ENCODE measurements at regions not wholly inside any gene's neighbourhood (a gene's known extent, or its start where the extent isn't known, plus 50 kb on each side); places are given as distances from the start of the nearest gene placed in this dataset.

DNA sequence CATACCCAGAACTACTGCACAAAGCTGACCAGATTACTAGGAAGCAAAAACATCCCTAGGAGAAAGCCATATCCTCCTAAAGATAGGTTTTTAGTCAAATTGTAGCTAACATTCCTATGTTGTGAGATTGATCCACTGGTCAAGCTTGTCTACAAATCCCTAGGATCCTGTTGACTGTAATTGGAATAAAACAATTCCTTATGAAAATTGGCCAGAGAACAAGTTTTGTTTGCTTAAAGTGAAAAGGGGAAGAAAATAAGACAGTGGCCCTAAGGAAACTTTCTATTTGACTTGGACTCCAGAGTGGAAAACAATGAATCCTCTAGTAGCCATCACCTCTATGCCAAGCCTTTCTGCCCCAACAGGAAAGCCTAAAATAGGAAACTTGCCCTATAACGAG is 645.2 kb upstream of the USP24 start:
- TF ChIP-seq ZBTB7A (IDR thresholded peaks at IDR 0.05; ENCODE audit: low read depth) (no peak), EGR1 (IDR thresholded peaks at IDR 0.05) (no peak), TEAD4 (IDR thresholded peaks at IDR 0.05) (no peak), YY1 (IDR thresholded peaks at IDR 0.05; ENCODE audit: low read depth) (no peak), TCF12 (IDR thresholded peaks at IDR 0.05; ENCODE audit: low read depth) (no peak), CEBPB (IDR thresholded peaks at IDR 0.05) (no peak), RAD21 (IDR thresholded peaks at IDR 0.05; ENCODE audit: low read depth) (no peak), EP300 (IDR thresholded peaks at IDR 0.05; ENCODE audit: borderline replicate concordance) (no peak), NFIC (IDR thresholded peaks at IDR 0.05) (no peak), CREB1 (IDR thresholded peaks at IDR 0.05; ENCODE audit: low read depth) (no peak), FOXM1 (IDR thresholded peaks at IDR 0.05; ENCODE audit: borderline replicate concordance, low read depth) (no peak), TAF1 (IDR thresholded peaks at IDR 0.05; ENCODE audit: low read depth) (no peak)
- TF ChIP-seq, protein P1, sequence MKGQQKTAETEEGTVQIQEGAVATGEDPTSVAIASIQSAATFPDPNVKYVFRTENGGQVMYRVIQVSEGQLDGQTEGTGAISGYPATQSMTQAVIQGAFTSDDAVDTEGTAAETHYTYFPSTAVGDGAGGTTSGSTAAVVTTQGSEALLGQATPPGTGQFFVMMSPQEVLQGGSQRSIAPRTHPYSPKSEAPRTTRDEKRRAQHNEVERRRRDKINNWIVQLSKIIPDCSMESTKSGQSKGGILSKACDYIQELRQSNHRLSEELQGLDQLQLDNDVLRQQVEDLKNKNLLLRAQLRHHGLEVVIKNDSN (IDR thresholded peaks at IDR 0.05): no peak
- TF ChIP-seq, protein P2, sequence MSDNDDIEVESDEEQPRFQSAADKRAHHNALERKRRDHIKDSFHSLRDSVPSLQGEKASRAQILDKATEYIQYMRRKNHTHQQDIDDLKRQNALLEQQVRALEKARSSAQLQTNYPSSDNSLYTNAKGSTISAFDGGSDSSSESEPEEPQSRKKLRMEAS (IDR thresholded peaks at IDR 0.05): no peak
- TF ChIP-seq, protein P3, sequence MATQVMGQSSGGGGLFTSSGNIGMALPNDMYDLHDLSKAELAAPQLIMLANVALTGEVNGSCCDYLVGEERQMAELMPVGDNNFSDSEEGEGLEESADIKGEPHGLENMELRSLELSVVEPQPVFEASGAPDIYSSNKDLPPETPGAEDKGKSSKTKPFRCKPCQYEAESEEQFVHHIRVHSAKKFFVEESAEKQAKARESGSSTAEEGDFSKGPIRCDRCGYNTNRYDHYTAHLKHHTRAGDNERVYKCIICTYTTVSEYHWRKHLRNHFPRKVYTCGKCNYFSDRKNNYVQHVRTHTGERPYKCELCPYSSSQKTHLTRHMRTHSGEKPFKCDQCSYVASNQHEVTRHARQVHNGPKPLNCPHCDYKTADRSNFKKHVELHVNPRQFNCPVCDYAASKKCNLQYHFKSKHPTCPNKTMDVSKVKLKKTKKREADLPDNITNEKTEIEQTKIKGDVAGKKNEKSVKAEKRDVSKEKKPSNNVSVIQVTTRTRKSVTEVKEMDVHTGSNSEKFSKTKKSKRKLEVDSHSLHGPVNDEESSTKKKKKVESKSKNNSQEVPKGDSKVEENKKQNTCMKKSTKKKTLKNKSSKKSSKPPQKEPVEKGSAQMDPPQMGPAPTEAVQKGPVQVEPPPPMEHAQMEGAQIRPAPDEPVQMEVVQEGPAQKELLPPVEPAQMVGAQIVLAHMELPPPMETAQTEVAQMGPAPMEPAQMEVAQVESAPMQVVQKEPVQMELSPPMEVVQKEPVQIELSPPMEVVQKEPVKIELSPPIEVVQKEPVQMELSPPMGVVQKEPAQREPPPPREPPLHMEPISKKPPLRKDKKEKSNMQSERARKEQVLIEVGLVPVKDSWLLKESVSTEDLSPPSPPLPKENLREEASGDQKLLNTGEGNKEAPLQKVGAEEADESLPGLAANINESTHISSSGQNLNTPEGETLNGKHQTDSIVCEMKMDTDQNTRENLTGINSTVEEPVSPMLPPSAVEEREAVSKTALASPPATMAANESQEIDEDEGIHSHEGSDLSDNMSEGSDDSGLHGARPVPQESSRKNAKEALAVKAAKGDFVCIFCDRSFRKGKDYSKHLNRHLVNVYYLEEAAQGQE (IDR thresholded peaks at IDR 0.05; ENCODE audit: low read depth): no peak

DNA sequence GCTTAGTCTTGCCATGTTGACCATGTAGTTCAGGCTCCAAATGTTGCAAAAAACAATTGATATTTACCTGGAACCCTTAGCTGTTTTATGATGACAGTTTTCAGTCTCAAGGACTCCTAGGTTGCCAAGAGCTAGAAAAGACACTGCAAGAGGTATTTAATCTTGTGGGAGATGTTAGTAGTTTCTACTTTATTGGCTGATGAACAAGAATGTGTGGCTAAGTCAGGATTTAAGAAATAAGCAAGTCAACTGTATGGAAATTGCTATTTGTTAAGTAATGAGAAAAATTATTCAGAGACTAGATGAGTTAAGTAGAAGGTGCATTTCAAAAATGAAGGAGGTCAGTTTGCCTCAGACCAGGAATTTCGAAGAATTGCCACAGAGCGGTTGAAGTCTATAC is 639.7 kb upstream of the USP24 start:
- TF ChIP-seq, protein P3 (IDR thresholded peaks at IDR 0.05; ENCODE audit: low read depth): no peak
- TF ChIP-seq ZBTB7A (IDR thresholded peaks at IDR 0.05; ENCODE audit: low read depth): no peak
- no peak for TF ChIP-seq CEBPB (IDR thresholded peaks at IDR 0.05)
- no peak for TF ChIP-seq NFIC (IDR thresholded peaks at IDR 0.05)
- no peak for TF ChIP-seq TEAD4 (IDR thresholded peaks at IDR 0.05)
- TF ChIP-seq, protein P1 (IDR thresholded peaks at IDR 0.05): no peak
- TF ChIP-seq YY1 (IDR thresholded peaks at IDR 0.05; ENCODE audit: low read depth): no peak
- TF ChIP-seq RAD21 (IDR thresholded peaks at IDR 0.05; ENCODE audit: low read depth): no peak
- TF ChIP-seq, protein P2 (IDR thresholded peaks at IDR 0.05): no peak
- TF ChIP-seq EP300 (IDR thresholded peaks at IDR 0.05; ENCODE audit: borderline replicate concordance): no peak
- TF ChIP-seq TCF12 (IDR thresholded peaks at IDR 0.05; ENCODE audit: low read depth): no peak
- TF ChIP-seq TAF1 (IDR thresholded peaks at IDR 0.05; ENCODE audit: low read depth): no peak
- no peak for TF ChIP-seq CREB1 (IDR thresholded peaks at IDR 0.05; ENCODE audit: low read depth)
- no peak for TF ChIP-seq FOXM1 (IDR thresholded peaks at IDR 0.05; ENCODE audit: borderline replicate concordance, low read depth)

DNA sequence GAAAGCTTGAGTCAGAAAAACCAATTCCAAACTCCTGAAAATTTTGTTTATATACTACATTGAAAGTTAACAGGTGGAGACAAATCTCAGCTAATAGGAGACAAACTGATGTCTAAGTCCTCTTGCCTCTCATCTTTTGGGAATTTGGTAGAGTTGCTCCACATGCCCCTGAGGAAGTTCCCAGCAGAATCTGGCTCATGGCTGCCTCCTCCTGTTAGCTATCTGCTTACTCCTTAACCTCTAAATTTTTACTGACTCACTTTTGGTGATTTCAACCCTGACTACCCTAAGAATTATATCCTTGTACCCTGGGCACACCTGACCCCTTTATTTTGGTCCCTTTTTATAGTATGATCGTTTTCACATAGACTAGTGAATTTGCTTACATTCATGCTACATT is 633.7 kb upstream of the USP24 start:
- TF ChIP-seq EP300 (IDR thresholded peaks at IDR 0.05; ENCODE audit: borderline replicate concordance): no peak
- TF ChIP-seq TCF12 (IDR thresholded peaks at IDR 0.05; ENCODE audit: low read depth): no peak
- TF ChIP-seq CEBPB (IDR thresholded peaks at IDR 0.05): no peak
- TF ChIP-seq NFIC (IDR thresholded peaks at IDR 0.05): no peak
- TF ChIP-seq ZBTB7A (IDR thresholded peaks at IDR 0.05; ENCODE audit: low read depth): no peak
- TF ChIP-seq, protein P2 (IDR thresholded peaks at IDR 0.05): no peak
- TF ChIP-seq TEAD4 (IDR thresholded peaks at IDR 0.05): no peak
- TF ChIP-seq, protein P1 (IDR thresholded peaks at IDR 0.05): no peak
- TF ChIP-seq, protein P3 (IDR thresholded peaks at IDR 0.05; ENCODE audit: low read depth): no peak
- TF ChIP-seq YY1 (IDR thresholded peaks at IDR 0.05; ENCODE audit: low read depth): no peak
- no peak; the same call in 1 of the 2 replicates for TF ChIP-seq RAD21 (IDR thresholded peaks at IDR 0.05; ENCODE audit: low read depth)

DNA sequence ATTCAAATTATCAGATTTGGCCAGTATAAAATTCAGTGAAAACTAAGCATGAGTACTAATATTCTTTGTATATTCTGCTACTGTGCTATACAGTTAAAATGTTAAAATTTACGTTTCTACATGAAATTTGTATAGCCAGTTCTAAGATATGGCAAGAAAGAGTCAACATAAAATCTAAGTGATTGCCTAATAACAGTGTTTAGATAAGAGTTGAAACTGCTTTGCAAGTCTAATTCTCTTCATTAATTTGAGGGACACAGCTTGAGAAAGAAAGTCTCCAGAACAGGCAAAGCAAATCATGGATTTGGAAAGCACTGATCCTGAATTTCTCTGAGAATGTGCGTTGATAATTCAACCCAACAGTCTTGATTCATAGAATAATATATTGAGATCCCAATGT is 630.9 kb upstream of the USP24 start:
- no peak for TF ChIP-seq FOXM1 (IDR thresholded peaks at IDR 0.05; ENCODE audit: borderline replicate concordance, low read depth)
- TF ChIP-seq ZBTB7A (IDR thresholded peaks at IDR 0.05; ENCODE audit: low read depth): no peak
- TF ChIP-seq, protein P1 (IDR thresholded peaks at IDR 0.05): no peak
- no peak for TF ChIP-seq YY1 (IDR thresholded peaks at IDR 0.05; ENCODE audit: low read depth)
- TF ChIP-seq EGR1 (IDR thresholded peaks at IDR 0.05): no peak
- TF ChIP-seq TAF1 (IDR thresholded peaks at IDR 0.05; ENCODE audit: low read depth): no peak
- no peak for TF ChIP-seq CREB1 (IDR thresholded peaks at IDR 0.05; ENCODE audit: low read depth)
- TF ChIP-seq TEAD4 (IDR thresholded peaks at IDR 0.05): no peak
- no peak for TF ChIP-seq EP300 (IDR thresholded peaks at IDR 0.05; ENCODE audit: borderline replicate concordance)
- no peak for TF ChIP-seq NFIC (IDR thresholded peaks at IDR 0.05)
- TF ChIP-seq, protein P3 (IDR thresholded peaks at IDR 0.05; ENCODE audit: low read depth): no peak
- no peak for TF ChIP-seq CEBPB (IDR thresholded peaks at IDR 0.05)
- TF ChIP-seq, protein P2 (IDR thresholded peaks at IDR 0.05): no peak
- no peak for TF ChIP-seq RAD21 (IDR thresholded peaks at IDR 0.05; ENCODE audit: low read depth)
- TF ChIP-seq TCF12 (IDR thresholded peaks at IDR 0.05; ENCODE audit: low read depth): no peak
